IMR-90 (cell line): ENCODE measurements at regions not wholly inside any gene's neighbourhood (a gene's known extent, or its start where the extent isn't known, plus 50 kb on each side); places are given as distances from the start of the nearest gene placed in this dataset.
A peak's percentile ranks its signal among the peaks of the same experiment; 100 is the strongest.

Source experiments
- ATAC-seq: fragments of 200-7000 bp; cut with Tn5 transposase; 2 replicates; pipeline ENCODE4 v1.9.1; 2020; ENCODE audit warnings: low read depth, mild to moderate bottlenecking, moderate library complexity
- BruUV-seq: library from RNA; stranded (reverse); fragments of 400-500 nt; replicated peaks from 2 replicates; lab custom pipeline; 2021; lab: Mats Ljungman, UMichigan
- CTCF ChIA-PET: fragments of 300-600 bp; formaldehyde crosslinking; extraction: SDS; loops from one replicate; lab custom pipeline; 2021; ENCODE audit warnings: antibody characterized with exemption; lab: Yijun Ruan, JAX
- POLR2A ChIA-PET: fragments of 300-600 bp; sonication (Branson Sonifier 250); formaldehyde crosslinking; loops from one replicate; lab custom pipeline; 2022; ENCODE audit warnings: antibody characterized with exemption; ENCODE audit not compliant: unreplicated experiment; lab: Charles Lee
- DNase-seq: peaks from one replicate; pipeline ENCODE4 v3.0.0; 2013
- H2AFZ ChIP-seq: replicated peaks from 2 replicates; pipeline ENCODE3; 2013; ENCODE audit warnings: low read length, mild to moderate bottlenecking; ENCODE audit not compliant: poor library complexity
- H2AK5ac ChIP-seq: 2 replicates; pipeline ENCODE4 v1.6.1; 2013; ENCODE audit warnings: low read depth, low read length, inconsistent platforms
- H2AK9ac ChIP-seq: replicated peaks from 2 replicates; pipeline ENCODE3; 2013; ENCODE audit warnings: mild to moderate bottlenecking, low read depth, low read length, moderate library complexity; ENCODE audit not compliant: poor library complexity
- H2BK120ac ChIP-seq: 2 replicates; pipeline ENCODE4 v1.6.1; 2013; ENCODE audit warnings: low read depth, low read length, inconsistent platforms
- H2BK15ac ChIP-seq: 3 replicates; pipeline ENCODE4 v1.6.1; 2013; ENCODE audit warnings: low read depth, low read length, inconsistent platforms
- H2BK20ac ChIP-seq: 2 replicates; pipeline ENCODE4 v1.6.1; 2013; ENCODE audit warnings: low read depth, mild to moderate bottlenecking, inconsistent platforms, low read length, moderate library complexity
- H2BK5ac ChIP-seq: 2 replicates; pipeline ENCODE4 v1.6.1; 2013; ENCODE audit warnings: mild to moderate bottlenecking, low read depth, low read length, inconsistent platforms; ENCODE audit not compliant: poor library complexity, severe bottlenecking
- H3K14ac ChIP-seq: replicated peaks from 2 replicates; pipeline ENCODE4 v1.6.1; 2013; ENCODE audit warnings: low read depth, low read length, inconsistent platforms
- H3K18ac ChIP-seq: 2 replicates; pipeline ENCODE4 v1.6.1; 2013; ENCODE audit warnings: low read depth, low read length, control low read depth
- H3K23ac ChIP-seq: 2 replicates; pipeline ENCODE4 v1.6.1; 2013; ENCODE audit warnings: low read depth, low read length, inconsistent platforms
- H3K27ac ChIP-seq: 2 replicates; pipeline ENCODE4 v1.5.1; 2013; ENCODE audit warnings: mild to moderate bottlenecking, control low read depth, low read length; ENCODE audit not compliant: insufficient read depth
- H3K27me3 ChIP-seq: 2 replicates; pipeline ENCODE4 v1.6.1; 2013; ENCODE audit warnings: low read length; ENCODE audit not compliant: control insufficient read depth, insufficient read depth
- H3K36me3 ChIP-seq: 2 replicates; pipeline ENCODE4 v1.6.1; 2013; ENCODE audit warnings: low read length, mixed read lengths; ENCODE audit not compliant: control insufficient read depth, insufficient read depth
- H3K4ac ChIP-seq: 2 replicates; pipeline ENCODE4 v1.6.1; 2013; ENCODE audit warnings: low read depth, low read length, inconsistent platforms
- H3K4me1 ChIP-seq: 2 replicates; pipeline ENCODE4 v1.6.1; 2013; ENCODE audit warnings: low read length, mixed read lengths; ENCODE audit not compliant: control insufficient read depth, insufficient read depth
- H3K4me2 ChIP-seq: 2 replicates; pipeline ENCODE4 v1.6.1; 2013; ENCODE audit warnings: low read depth, mild to moderate bottlenecking, control low read depth, low read length, moderate library complexity
- H3K4me3 ChIP-seq: 2 replicates; pipeline ENCODE4 v1.5.1; 2013; ENCODE audit warnings: low read depth, mild to moderate bottlenecking, control low read depth, low read length, moderate library complexity; ENCODE audit not compliant: insufficient read depth
- H3K56ac ChIP-seq: 2 replicates; pipeline ENCODE4 v1.6.1; 2013; ENCODE audit warnings: low read length, inconsistent platforms; ENCODE audit not compliant: insufficient read depth; ENCODE audit errors: extremely low read depth
- H3K79me1 ChIP-seq, 2 experiments: 2 replicates each; pipeline ENCODE4 v1.6.1; 2013; ENCODE audit warnings: low read length in 2 of 2, inconsistent platforms in 1 of 2, low read depth in 1 of 2
- H3K9ac ChIP-seq: 2 replicates; pipeline ENCODE4 v1.6.1; 2013; ENCODE audit warnings: low read depth, low read length, control low read depth
- H3K9me1 ChIP-seq: 2 replicates; pipeline ENCODE4 v1.6.1; 2013; ENCODE audit warnings: low read length, inconsistent platforms; ENCODE audit not compliant: insufficient read depth
- H3K9me3 ChIP-seq: 2 replicates; pipeline ENCODE4 v1.6.1; 2013; ENCODE audit warnings: low read length; ENCODE audit not compliant: control insufficient read depth, insufficient read depth
- H4K20me1 ChIP-seq: 2 replicates; pipeline ENCODE4 v1.6.1; 2013; ENCODE audit warnings: low read length, inconsistent platforms; ENCODE audit not compliant: insufficient read depth
- H4K5ac ChIP-seq: 2 replicates; pipeline ENCODE4 v1.6.1; 2013; ENCODE audit warnings: mild to moderate bottlenecking, low read depth, low read length, control low read depth
- H4K8ac ChIP-seq, 2 experiments: 2 replicates each; pipeline ENCODE4 v1.6.1; 2013; ENCODE audit warnings: low read depth in 2 of 2, low read length in 2 of 2, control low read depth in 1 of 2, inconsistent platforms in 1 of 2
- H4K91ac ChIP-seq: 2 replicates; pipeline ENCODE4 v1.6.1; 2013; ENCODE audit warnings: low read depth, low read length, inconsistent platforms; ENCODE audit not compliant: insufficient read depth
- BHLHE40 ChIP-seq: fragments of 150-350 bp; IDR thresholded peaks from 2 replicates; pipeline ENCODE4 v1.6.1; 2016; ENCODE audit warnings: mild to moderate bottlenecking, low read depth, low read length
- CEBPB ChIP-seq: IDR thresholded peaks from 2 replicates; pipeline ENCODE4 v1.6.1; 2012; ENCODE audit warnings: low read depth, low read length, improper control_type of control experiment
- CHD1 ChIP-seq: IDR thresholded peaks from 2 replicates; pipeline ENCODE4 v1.6.1; 2012; ENCODE audit warnings: low read depth, low read length, improper control_type of control experiment
- FOS ChIP-seq: fragments of 150-350 bp; IDR thresholded peaks from 2 replicates; pipeline ENCODE4 v1.6.1; 2016; ENCODE audit warnings: low read depth, low read length
- MAFK ChIP-seq: IDR thresholded peaks from 2 replicates; pipeline ENCODE4 v1.6.1; 2012; ENCODE audit warnings: low read depth, low read length, improper control_type of control experiment
- MAZ ChIP-seq: IDR thresholded peaks from 2 replicates; pipeline ENCODE4 v1.6.1; 2012; ENCODE audit warnings: low read depth, mild to moderate bottlenecking, low read length, improper control_type of control experiment, moderate library complexity, borderline replicate concordance
- MXI1 ChIP-seq: IDR thresholded peaks from 2 replicates; pipeline ENCODE4 v1.6.1; 2012; ENCODE audit warnings: low read depth, mild to moderate bottlenecking, low read length, moderate library complexity, borderline replicate concordance
- NFE2L2 ChIP-seq: fragments of 150-350 bp; IDR thresholded peaks from 2 replicates; pipeline ENCODE4 v1.6.1; 2016; ENCODE audit warnings: low read depth, mild to moderate bottlenecking, low read length
- POLR2A ChIP-seq: IDR thresholded peaks from 2 replicates; pipeline ENCODE4 v1.6.1; 2012; ENCODE audit warnings: mild to moderate bottlenecking, low read depth, low read length
- RAD21 ChIP-seq: IDR thresholded peaks from 2 replicates; pipeline ENCODE4 v1.6.1; 2012; ENCODE audit warnings: low read length, improper control_type of control experiment
- RCOR1 ChIP-seq: IDR thresholded peaks from 2 replicates; pipeline ENCODE4 v1.6.1; 2012; ENCODE audit warnings: mild to moderate bottlenecking, low read length, improper control_type of control experiment; ENCODE audit not compliant: insufficient replicate concordance
- RFX5 ChIP-seq: IDR thresholded peaks from 2 replicates; pipeline ENCODE4 v1.8.0; 2012; ENCODE audit warnings: low read depth, mild to moderate bottlenecking, low read length, moderate library complexity
- SMC3 ChIP-seq: fragments of 150-350 bp; IDR thresholded peaks from 2 replicates; pipeline ENCODE4 v1.6.1; 2016; ENCODE audit warnings: low read depth, mild to moderate bottlenecking, antibody characterized with exemption, low read length, moderate library complexity
- WGBS, 2 experiments: methylation state at CpG; one replicate each; pipeline versions ENCODE4 v1.1.5 to v1.1.7; 2013; ENCODE audit warnings: missing lambda C conversion rate in 2 of 2; ENCODE audit not compliant: insufficient read length in 1 of 2; ENCODE audit errors: extremely low coverage in 2 of 2; 5-methylcytosine and 5-hydroxymethylcytosine counted together
- dilution Hi-C: fragments of 300-500 bp; cut with HindIII; formaldehyde crosslinking; loops from one replicate; pipeline ENCODE4 v1.14.3; 2018; ENCODE audit warnings: low sequenced_read_pairs; ENCODE audit not compliant: unreplicated experiment
- in situ Hi-C: fragments of 300-500 bp; cut with MboI; formaldehyde crosslinking; loops from 3 replicates; pipeline ENCODE4 v1.14.3; 2019; ENCODE audit warnings: low sequenced_read_pairs, inconsistent platforms, mixed read lengths
- intact Hi-C: fragments of 100-400 bp; cut with micrococcal nuclease; formaldehyde crosslinking; loops from 2 replicates; pipeline ENCODE4 v1.10.0; 2022
- TF ChIP-seq, protein P1 (sequence below): fragments of 150-350 bp; IDR thresholded peaks from 2 replicates; pipeline ENCODE4 v1.6.1; 2017; ENCODE audit warnings: mild to moderate bottlenecking, antibody characterized with exemption, low read length, low read depth
- TF ChIP-seq, protein P2 (sequence below): fragments of 150-350 bp; IDR thresholded peaks from 2 replicates; pipeline ENCODE4 v1.6.1; 2016; ENCODE audit warnings: low read depth, mild to moderate bottlenecking, low read length, moderate library complexity, borderline replicate concordance
- TF ChIP-seq, protein P3 (sequence below): conservative IDR thresholded peaks from 2 replicates; pipeline ENCODE4 v1.5.1; 2012; ENCODE audit warnings: mild to moderate bottlenecking, low read depth, low read length, improper control_type of control experiment

DNA sequence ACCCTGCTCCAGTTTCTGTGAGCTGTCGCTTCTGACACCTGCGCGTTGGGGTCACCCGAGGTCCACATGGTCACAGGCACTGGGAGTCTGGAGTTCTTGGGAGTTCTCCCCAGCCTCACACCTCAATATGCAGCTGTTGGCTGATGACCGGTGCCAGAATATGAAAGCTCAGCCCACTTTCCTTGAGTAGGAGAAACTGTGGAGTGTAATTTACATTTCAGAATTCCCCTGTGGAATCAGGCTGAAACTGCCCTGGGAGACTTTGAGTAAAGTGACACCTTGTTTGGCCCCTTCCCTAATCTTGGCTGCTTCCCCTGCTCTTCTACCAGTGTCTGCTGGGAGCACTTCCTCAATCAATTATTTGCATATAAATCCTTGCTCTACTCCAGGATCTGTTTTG lies 255.9 kb downstream of the NFKBIZ start:
- Histone ChIP-seq H3K79me1 (no peaks in the 10 kb centered on the region), H4K91ac (no peak overlapping the region), H3K14ac (no peak overlapping the region), H3K56ac (no peak overlapping the region), H3K4me1 (no peaks in the 10 kb centered on the region), H4K20me1 (no peaks in the 10 kb centered on the region), H3K27me3 (no peaks in the 10 kb centered on the region), H3K9me3 (no peaks in the 10 kb centered on the region; the same call in 1 of the 2 replicates), H2AK9ac (no peak overlapping the region), H3K18ac (no peak overlapping the region), H3K27ac (no peak overlapping the region), H3K9me1 (no peaks in the 10 kb centered on the region; the same call in 1 of the 2 replicates), H4K5ac (no peak overlapping the region), H2BK5ac (no peak overlapping the region), H3K36me3 (no peaks in the 10 kb centered on the region), H3K4me2 (no peak overlapping the region), H2BK120ac (no peak overlapping the region), H2AK5ac (peak overlapping the region; percentile 24), H2AFZ (no peak overlapping the region), H2BK20ac (no peak overlapping the region), H3K4me3 (no peak overlapping the region), H2BK15ac (no peak overlapping the region), H3K9ac (no peak overlapping the region), H3K23ac (no peak overlapping the region), H3K4ac (no peak overlapping the region), H4K8ac (no peak overlapping the region)
- TF ChIP-seq, protein P1, sequence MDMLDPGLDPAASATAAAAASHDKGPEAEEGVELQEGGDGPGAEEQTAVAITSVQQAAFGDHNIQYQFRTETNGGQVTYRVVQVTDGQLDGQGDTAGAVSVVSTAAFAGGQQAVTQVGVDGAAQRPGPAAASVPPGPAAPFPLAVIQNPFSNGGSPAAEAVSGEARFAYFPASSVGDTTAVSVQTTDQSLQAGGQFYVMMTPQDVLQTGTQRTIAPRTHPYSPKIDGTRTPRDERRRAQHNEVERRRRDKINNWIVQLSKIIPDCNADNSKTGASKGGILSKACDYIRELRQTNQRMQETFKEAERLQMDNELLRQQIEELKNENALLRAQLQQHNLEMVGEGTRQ = no peak
- TF ChIP-seq BHLHE40 (no peak), RCOR1 (no peak), NFE2L2 (no peak), MXI1 (no peak), FOS (no peak), CEBPB (no peak), CHD1 (no peak), SMC3 (no peak), RAD21 (no peak), POLR2A (no peak), MAFK (no peak), MAZ (no peak), RFX5 (no peak)
- TF ChIP-seq, protein P2, sequence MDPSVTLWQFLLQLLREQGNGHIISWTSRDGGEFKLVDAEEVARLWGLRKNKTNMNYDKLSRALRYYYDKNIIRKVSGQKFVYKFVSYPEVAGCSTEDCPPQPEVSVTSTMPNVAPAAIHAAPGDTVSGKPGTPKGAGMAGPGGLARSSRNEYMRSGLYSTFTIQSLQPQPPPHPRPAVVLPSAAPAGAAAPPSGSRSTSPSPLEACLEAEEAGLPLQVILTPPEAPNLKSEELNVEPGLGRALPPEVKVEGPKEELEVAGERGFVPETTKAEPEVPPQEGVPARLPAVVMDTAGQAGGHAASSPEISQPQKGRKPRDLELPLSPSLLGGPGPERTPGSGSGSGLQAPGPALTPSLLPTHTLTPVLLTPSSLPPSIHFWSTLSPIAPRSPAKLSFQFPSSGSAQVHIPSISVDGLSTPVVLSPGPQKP = no peak
- TF ChIP-seq, protein P3, sequence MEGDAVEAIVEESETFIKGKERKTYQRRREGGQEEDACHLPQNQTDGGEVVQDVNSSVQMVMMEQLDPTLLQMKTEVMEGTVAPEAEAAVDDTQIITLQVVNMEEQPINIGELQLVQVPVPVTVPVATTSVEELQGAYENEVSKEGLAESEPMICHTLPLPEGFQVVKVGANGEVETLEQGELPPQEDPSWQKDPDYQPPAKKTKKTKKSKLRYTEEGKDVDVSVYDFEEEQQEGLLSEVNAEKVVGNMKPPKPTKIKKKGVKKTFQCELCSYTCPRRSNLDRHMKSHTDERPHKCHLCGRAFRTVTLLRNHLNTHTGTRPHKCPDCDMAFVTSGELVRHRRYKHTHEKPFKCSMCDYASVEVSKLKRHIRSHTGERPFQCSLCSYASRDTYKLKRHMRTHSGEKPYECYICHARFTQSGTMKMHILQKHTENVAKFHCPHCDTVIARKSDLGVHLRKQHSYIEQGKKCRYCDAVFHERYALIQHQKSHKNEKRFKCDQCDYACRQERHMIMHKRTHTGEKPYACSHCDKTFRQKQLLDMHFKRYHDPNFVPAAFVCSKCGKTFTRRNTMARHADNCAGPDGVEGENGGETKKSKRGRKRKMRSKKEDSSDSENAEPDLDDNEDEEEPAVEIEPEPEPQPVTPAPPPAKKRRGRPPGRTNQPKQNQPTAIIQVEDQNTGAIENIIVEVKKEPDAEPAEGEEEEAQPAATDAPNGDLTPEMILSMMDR = no peak
- dilution Hi-C loops (no loop called here), intact Hi-C loops (no loop called here), in situ Hi-C loops (no loop called here)
- WGBS, 2 experiments = no CpG with 5 or more reads among the region's 5 CpGs
- ATAC-seq (no peak), DNase-seq (no peak)
- ChIA-PET POLR2A (no interaction called here), CTCF (no interaction called here)
- BruUV-seq = no TSS peak
